ENCODE measurements at regions not wholly inside any gene's neighbourhood (a gene's known extent, or its start where the extent isn't known, plus 50 kb on each side); places are given as distances from the start of the nearest gene placed in this dataset.

DNA sequence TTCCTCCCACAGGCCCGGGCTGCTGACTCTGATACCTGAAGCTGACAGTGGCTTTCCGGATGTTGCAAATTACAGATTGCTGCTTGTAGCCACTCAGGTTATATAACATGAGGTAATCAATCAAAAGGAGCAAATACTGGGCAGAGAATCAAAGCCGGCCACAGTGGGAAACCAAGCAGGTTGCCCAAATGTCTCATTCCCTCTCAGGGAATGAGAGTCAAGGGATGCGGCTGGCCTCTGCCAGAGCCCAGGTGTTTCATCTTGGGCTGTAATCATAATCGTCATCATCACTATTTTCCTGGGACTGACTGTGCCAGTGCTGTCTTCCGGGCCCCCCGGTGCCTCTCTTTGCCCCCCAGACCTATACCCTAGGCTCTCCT lies 292.4 kb upstream of the FOXF1 start:
- H3K27ac ChIP-seq (ENCODE audit: insufficient read depth, low read depth, low read length), result no peak overlapping the region
- dilution Hi-C loops (cut with MboI; ENCODE audit: extremely low pct_ligation_motif_present, low sequenced_read_pairs) (no loop called here), intact Hi-C loops (cut with micrococcal nuclease) (no loop called here)
- FAIRE-seq, result no peak
- no peaks in the 10 kb centered on the region for H3K9me3 ChIP-seq (replicated peaks; ENCODE audit: control insufficient read depth, insufficient read depth, low read length)
- H4K20me1 ChIP-seq (replicated peaks; ENCODE audit: control insufficient read depth, extremely low read depth, insufficient read depth, low read length), result no peaks in the 10 kb centered on the region
- H3K27me3 ChIP-seq (ENCODE audit: control insufficient read depth in 2 of 2, insufficient read depth in 2 of 2, low read length in 2 of 2), result peaks cover 6 to 13% of the 10 kb centered on the region in 2 experiments
- H3K4me3 ChIP-seq (replicated peaks in 1 of 3; ENCODE audit: insufficient read depth in 1 of 3, low read depth in 1 of 3, low read length in 3 of 3), result no peak overlapping the region
- no peak overlapping the region for H3K4me2 ChIP-seq (ENCODE audit: insufficient read depth, low read length)
- DNase-seq (ENCODE audit: low read depth, low spot score), result no peak
- ChIA-PET CTCF (no interaction called here), POLR2A (no interaction called here)
- no TSS peak for BruUV-seq (replicated peaks)
- TF ChIP-seq POLR2AphosphoS5 (IDR thresholded peaks at IDR 0.05; ENCODE audit: insufficient read depth, low read depth, low read length) (no peak), FOS (IDR thresholded peaks at IDR 0.05; ENCODE audit: borderline replicate concordance, insufficient read depth, low read length) (no peak), EZH2 (IDR thresholded peaks at IDR 0.05; ENCODE audit: borderline replicate concordance, low read depth, low read length, severe bottlenecking) (no peak)
- no peaks in the 10 kb centered on the region for H3K79me2 ChIP-seq (ENCODE audit: control insufficient read depth, insufficient read depth, low read length)
- no peak overlapping the region for H2AFZ ChIP-seq (ENCODE audit: low read depth, low read length)
- no peaks in the 10 kb centered on the region for H3K4me1 ChIP-seq (ENCODE audit: control insufficient read depth, extremely low read depth, insufficient read depth, low read length)
- no peak overlapping the region for H3K9ac ChIP-seq (replicated peaks; ENCODE audit: extremely low read depth, insufficient read depth, low read length)
- H3K9me1 ChIP-seq (replicated peaks; ENCODE audit: control insufficient read depth, extremely low read depth, insufficient read depth, low read length), result no peaks in the 10 kb centered on the region
- H3K36me3 ChIP-seq (ENCODE audit: control insufficient read depth in 2 of 2, extremely low read depth in 1 of 2, insufficient read depth in 2 of 2, low read length in 2 of 2), result no peaks in the 10 kb centered on the region

DNA sequence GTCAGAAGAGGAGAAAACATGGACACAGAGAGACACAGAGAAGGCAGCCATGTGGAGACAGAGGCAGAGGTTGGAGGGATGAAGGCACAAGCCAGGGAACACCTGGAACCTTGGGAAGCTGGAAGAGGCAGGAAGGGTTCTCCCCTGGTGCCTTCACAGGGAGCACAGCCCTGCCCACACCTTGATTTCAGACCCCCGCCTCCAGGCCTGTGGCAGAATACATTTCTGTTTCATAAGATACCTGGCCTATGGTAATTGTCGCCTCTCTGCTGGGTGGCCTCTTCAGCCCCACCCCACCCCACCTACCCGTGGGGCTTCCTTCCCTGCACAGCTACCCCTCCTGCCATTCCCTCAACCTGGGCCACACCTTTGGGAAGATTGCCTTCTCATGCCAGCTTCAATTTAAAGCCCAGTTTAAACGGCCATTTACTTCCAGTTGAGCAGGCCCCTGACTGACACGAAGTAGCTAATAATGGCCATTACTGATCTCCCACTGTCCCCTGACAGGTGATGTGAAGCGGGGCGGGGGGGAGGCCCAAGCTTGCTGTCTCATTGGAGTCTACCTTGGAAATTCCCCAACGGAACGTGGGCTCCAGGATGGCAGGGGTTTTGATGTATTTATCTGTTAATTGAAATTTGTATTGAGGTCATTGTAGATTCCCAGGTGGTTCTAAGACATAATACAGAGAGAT lies 291.7 kb upstream of the FOXF1 start:
- Histone ChIP-seq H3K27ac (ENCODE audit: insufficient read depth, low read depth, low read length) (no peak overlapping the region), H3K4me3 (replicated peaks in 1 of 3; ENCODE audit: insufficient read depth in 1 of 3, low read depth in 1 of 3, low read length in 3 of 3) (no peak overlapping the region), H3K27me3 (ENCODE audit: control insufficient read depth in 2 of 2, insufficient read depth in 2 of 2, low read length in 2 of 2) (peaks cover 12 to 15% of the 10 kb centered on the region in 2 experiments), H2AFZ (ENCODE audit: low read depth, low read length) (no peak overlapping the region), H3K36me3 (ENCODE audit: control insufficient read depth in 2 of 2, extremely low read depth in 1 of 2, insufficient read depth in 2 of 2, low read length in 2 of 2) (no peaks in the 10 kb centered on the region), H3K4me2 (ENCODE audit: insufficient read depth, low read length) (no peak overlapping the region), H3K4me1 (ENCODE audit: control insufficient read depth, extremely low read depth, insufficient read depth, low read length) (no peaks in the 10 kb centered on the region), H3K9me3 (replicated peaks; ENCODE audit: control insufficient read depth, insufficient read depth, low read length) (no peaks in the 10 kb centered on the region), H4K20me1 (replicated peaks; ENCODE audit: control insufficient read depth, extremely low read depth, insufficient read depth, low read length) (no peaks in the 10 kb centered on the region), H3K9me1 (replicated peaks; ENCODE audit: control insufficient read depth, extremely low read depth, insufficient read depth, low read length) (no peaks in the 10 kb centered on the region), H3K79me2 (ENCODE audit: control insufficient read depth, insufficient read depth, low read length) (no peaks in the 10 kb centered on the region), H3K9ac (replicated peaks; ENCODE audit: extremely low read depth, insufficient read depth, low read length) (no peak overlapping the region)
- FAIRE-seq (no peak), DNase-seq (ENCODE audit: low read depth, low spot score) (no peak)
- POLR2A ChIA-PET, result no interaction called here
- dilution Hi-C loops (cut with MboI; ENCODE audit: extremely low pct_ligation_motif_present, low sequenced_read_pairs), result no loop called here
- intact Hi-C loops (cut with micrococcal nuclease), result no loop called here
- BruUV-seq (replicated peaks), result no TSS peak
- no peak for TF ChIP-seq POLR2AphosphoS5 (IDR thresholded peaks at IDR 0.05; ENCODE audit: insufficient read depth, low read depth, low read length)
- TF ChIP-seq, protein P1, sequence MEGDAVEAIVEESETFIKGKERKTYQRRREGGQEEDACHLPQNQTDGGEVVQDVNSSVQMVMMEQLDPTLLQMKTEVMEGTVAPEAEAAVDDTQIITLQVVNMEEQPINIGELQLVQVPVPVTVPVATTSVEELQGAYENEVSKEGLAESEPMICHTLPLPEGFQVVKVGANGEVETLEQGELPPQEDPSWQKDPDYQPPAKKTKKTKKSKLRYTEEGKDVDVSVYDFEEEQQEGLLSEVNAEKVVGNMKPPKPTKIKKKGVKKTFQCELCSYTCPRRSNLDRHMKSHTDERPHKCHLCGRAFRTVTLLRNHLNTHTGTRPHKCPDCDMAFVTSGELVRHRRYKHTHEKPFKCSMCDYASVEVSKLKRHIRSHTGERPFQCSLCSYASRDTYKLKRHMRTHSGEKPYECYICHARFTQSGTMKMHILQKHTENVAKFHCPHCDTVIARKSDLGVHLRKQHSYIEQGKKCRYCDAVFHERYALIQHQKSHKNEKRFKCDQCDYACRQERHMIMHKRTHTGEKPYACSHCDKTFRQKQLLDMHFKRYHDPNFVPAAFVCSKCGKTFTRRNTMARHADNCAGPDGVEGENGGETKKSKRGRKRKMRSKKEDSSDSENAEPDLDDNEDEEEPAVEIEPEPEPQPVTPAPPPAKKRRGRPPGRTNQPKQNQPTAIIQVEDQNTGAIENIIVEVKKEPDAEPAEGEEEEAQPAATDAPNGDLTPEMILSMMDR (IDR thresholded peaks at IDR 0.05; ENCODE audit: extremely low read depth in 1 of 2, insufficient read depth in 1 of 2, low read depth in 1 of 2, low read length in 2 of 2), result no peak
- TF ChIP-seq, protein P2, sequence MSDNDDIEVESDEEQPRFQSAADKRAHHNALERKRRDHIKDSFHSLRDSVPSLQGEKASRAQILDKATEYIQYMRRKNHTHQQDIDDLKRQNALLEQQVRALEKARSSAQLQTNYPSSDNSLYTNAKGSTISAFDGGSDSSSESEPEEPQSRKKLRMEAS (IDR thresholded peaks at IDR 0.05; ENCODE audit: insufficient read depth, insufficient read length), result no peak
- no peak for TF ChIP-seq EZH2 (IDR thresholded peaks at IDR 0.05; ENCODE audit: borderline replicate concordance, low read depth, low read length, severe bottlenecking)
- TF ChIP-seq JUN (IDR thresholded peaks at IDR 0.05; ENCODE audit: borderline replicate concordance, insufficient read depth, insufficient read length, low read depth), result no peak
- no peak for TF ChIP-seq POLR2A (IDR thresholded peaks at IDR 0.05; ENCODE audit: low read depth, low read length)
- TF ChIP-seq GATA2 (IDR thresholded peaks at IDR 0.05; ENCODE audit: insufficient read depth, insufficient read length, low read depth, low read length), result no peak
- TF ChIP-seq MYC (IDR thresholded peaks at IDR 0.05; ENCODE audit: low read depth, low read length), result no peak
- no peak for TF ChIP-seq FOS (IDR thresholded peaks at IDR 0.05; ENCODE audit: borderline replicate concordance, insufficient read depth, low read length)
- CTCF ChIA-PET, result no interaction called here

Data from endothelial cell of umbilical vein (primary cell).